ENCODE measurements at regions not wholly inside any gene's neighbourhood (a gene's known extent, or its start where the extent isn't known, plus 50 kb on each side); places are given as distances from the start of the nearest gene placed in this dataset.

DNA sequence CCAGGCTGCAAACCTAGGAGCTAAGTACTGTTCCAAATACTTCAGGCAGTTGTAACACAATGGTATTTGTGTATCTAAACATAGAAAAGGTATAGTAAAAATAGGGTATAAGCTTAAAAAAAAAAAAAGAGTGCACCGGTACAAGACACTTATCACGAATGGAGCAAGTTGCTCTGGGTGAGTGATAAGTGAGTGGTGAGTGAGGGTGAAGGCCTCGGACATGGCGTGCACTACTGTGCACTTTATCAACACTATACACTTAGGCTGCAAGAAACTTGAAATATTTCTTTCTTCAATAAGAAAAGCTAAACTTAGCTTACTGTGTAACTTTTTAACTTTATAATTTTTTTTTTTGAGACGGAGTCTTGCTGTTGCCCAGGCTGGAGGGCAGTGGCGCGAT, 159.5 kb upstream of the PDE10A start:
- Mint-ChIP-seq H3K27me3 (ENCODE audit: low read depth in 3 of 3) (peaks cover 19 to 26% (median 22%) of the 10 kb centered on the region in 3 donors), H3K9me3 (peaks cover 0 to 4% (median 2%) of the 10 kb centered on the region in 7 donors), H3K4me1 (no peaks in the 10 kb centered on the region), H3K27ac (no peak overlapping the region), H3K4me3 (no peak overlapping the region), H3K36me3 (no peaks in the 10 kb centered on the region)
- Histone ChIP-seq H3K4me1 (ENCODE audit: control insufficient read depth in 1 of 2, insufficient read depth in 2 of 2, low read length in 2 of 2) (no peaks in the 10 kb centered on the region), H4K20me1 (ENCODE audit: insufficient read depth, low read length) (no peaks in the 10 kb centered on the region), H3K9ac (ENCODE audit: insufficient read depth, low read length, poor library complexity, severe bottlenecking) (no peak overlapping the region), H3K79me2 (ENCODE audit: insufficient read depth, low read length) (no peaks in the 10 kb centered on the region), H3K4me3 (replicated peaks in 1 of 3; ENCODE audit: low read depth in 2 of 3, low read length in 3 of 3) (no peak overlapping the region), H2AFZ (ENCODE audit: insufficient read depth, low read depth, low read length, poor library complexity, severe bottlenecking) (no peak overlapping the region), H3K27ac (ENCODE audit: low read depth in 1 of 2, low read length in 2 of 2) (no peak overlapping the region), H3K36me3 (replicated peaks in 1 of 2; ENCODE audit: control insufficient read depth in 1 of 2, insufficient read depth in 2 of 2, low read length in 2 of 2) (no peaks in the 10 kb centered on the region), H3K9me3 (replicated peaks in 1 of 2; ENCODE audit: control insufficient read depth in 1 of 2, insufficient read depth in 1 of 2, low read length in 2 of 2) (no peaks in the 10 kb centered on the region), H3K4me2 (replicated peaks; ENCODE audit: extremely low read depth, low read length, poor library complexity, severe bottlenecking) (no peak overlapping the region), H3K27me3 (ENCODE audit: control insufficient read depth in 2 of 2, insufficient read depth in 2 of 2, low read length in 2 of 2) (peaks cover 6 to 21% of the 10 kb centered on the region in 2 donors)
- intact Hi-C loops (cut with micrococcal nuclease), result no loop called here
- TF ChIP-seq, protein P1, sequence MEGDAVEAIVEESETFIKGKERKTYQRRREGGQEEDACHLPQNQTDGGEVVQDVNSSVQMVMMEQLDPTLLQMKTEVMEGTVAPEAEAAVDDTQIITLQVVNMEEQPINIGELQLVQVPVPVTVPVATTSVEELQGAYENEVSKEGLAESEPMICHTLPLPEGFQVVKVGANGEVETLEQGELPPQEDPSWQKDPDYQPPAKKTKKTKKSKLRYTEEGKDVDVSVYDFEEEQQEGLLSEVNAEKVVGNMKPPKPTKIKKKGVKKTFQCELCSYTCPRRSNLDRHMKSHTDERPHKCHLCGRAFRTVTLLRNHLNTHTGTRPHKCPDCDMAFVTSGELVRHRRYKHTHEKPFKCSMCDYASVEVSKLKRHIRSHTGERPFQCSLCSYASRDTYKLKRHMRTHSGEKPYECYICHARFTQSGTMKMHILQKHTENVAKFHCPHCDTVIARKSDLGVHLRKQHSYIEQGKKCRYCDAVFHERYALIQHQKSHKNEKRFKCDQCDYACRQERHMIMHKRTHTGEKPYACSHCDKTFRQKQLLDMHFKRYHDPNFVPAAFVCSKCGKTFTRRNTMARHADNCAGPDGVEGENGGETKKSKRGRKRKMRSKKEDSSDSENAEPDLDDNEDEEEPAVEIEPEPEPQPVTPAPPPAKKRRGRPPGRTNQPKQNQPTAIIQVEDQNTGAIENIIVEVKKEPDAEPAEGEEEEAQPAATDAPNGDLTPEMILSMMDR (IDR thresholded peaks at IDR 0.05), result no peak
- DNase-seq, result no peak
- 96% methylated on average over 3 of the region's 7 CpGs for WGBS (ENCODE audit: insufficient coverage)

DNA sequence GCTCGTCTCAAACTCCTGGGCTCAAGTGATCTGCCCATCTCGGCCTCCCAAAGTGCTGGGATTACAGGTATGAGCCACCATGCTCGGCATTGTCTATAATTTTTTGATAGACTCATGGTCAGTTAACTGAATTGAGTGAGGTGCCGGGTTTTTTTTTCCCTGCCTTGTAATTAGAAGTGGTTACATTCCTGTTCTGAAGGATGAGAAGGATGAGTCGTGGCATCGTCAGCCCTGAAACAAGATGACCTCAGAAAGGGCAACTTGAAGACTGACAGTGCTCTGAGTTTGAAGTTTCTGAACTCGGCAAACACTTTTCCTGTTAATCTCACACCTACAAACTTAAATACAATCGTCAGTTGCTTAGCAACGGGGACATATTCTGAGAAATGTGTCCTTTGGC, 158.7 kb upstream of the PDE10A start:
- Histone ChIP-seq H3K4me1 (ENCODE audit: control insufficient read depth in 1 of 2, insufficient read depth in 2 of 2, low read length in 2 of 2) (no peaks in the 10 kb centered on the region), H3K9ac (ENCODE audit: insufficient read depth, low read length, poor library complexity, severe bottlenecking) (no peak overlapping the region), H3K9me3 (replicated peaks in 1 of 2; ENCODE audit: control insufficient read depth in 1 of 2, insufficient read depth in 1 of 2, low read length in 2 of 2) (no peaks in the 10 kb centered on the region), H4K20me1 (ENCODE audit: insufficient read depth, low read length) (no peaks in the 10 kb centered on the region), H2AFZ (ENCODE audit: insufficient read depth, low read depth, low read length, poor library complexity, severe bottlenecking) (no peak overlapping the region), H3K79me2 (ENCODE audit: insufficient read depth, low read length) (no peaks in the 10 kb centered on the region), H3K27me3 (ENCODE audit: control insufficient read depth in 2 of 2, insufficient read depth in 2 of 2, low read length in 2 of 2) (peaks cover 6 to 21% of the 10 kb centered on the region in 2 donors), H3K36me3 (replicated peaks in 1 of 2; ENCODE audit: control insufficient read depth in 1 of 2, insufficient read depth in 2 of 2, low read length in 2 of 2) (no peaks in the 10 kb centered on the region), H3K27ac (ENCODE audit: low read depth in 1 of 2, low read length in 2 of 2) (no peak overlapping the region), H3K4me2 (replicated peaks; ENCODE audit: extremely low read depth, low read length, poor library complexity, severe bottlenecking) (no peak overlapping the region), H3K4me3 (replicated peaks in 1 of 3; ENCODE audit: low read depth in 2 of 3, low read length in 3 of 3) (no peak overlapping the region)
- TF ChIP-seq, protein P1 (IDR thresholded peaks at IDR 0.05), result no peak
- WGBS (ENCODE audit: insufficient coverage), result 90% methylated on average over 6 of the region's 9 CpGs
- Mint-ChIP-seq H3K4me1 (no peaks in the 10 kb centered on the region), H3K9me3 (peaks cover 0 to 4% (median 2%) of the 10 kb centered on the region in 7 donors), H3K4me3 (no peak overlapping the region), H3K36me3 (no peaks in the 10 kb centered on the region), H3K27me3 (ENCODE audit: low read depth in 3 of 3) (peaks cover 19 to 26% (median 22%) of the 10 kb centered on the region in 3 donors), H3K27ac (no peak overlapping the region)
- intact Hi-C loops (cut with micrococcal nuclease), result no loop called here
- no peak for DNase-seq
